GM08714 (cell line): ENCODE measurements at regions not wholly inside any gene's neighbourhood (a gene's known extent, or its start where the extent isn't known, plus 50 kb on each side); places are given as distances from the start of the nearest gene placed in this dataset.

ENCODE experiments used
- H3K4me3 ChIP-seq: fragments of 200-500 bp; sonication (Bioruptor generic); 2 replicates; pipeline ENCODE4 v1.5.1; 2014; ENCODE audit warnings: mild to moderate bottlenecking, low read length, inconsistent platforms
- ZNF274 ChIP-seq: IDR thresholded peaks from 2 replicates; pipeline ENCODE4 v1.6.1; 2012; ENCODE audit warnings: mild to moderate bottlenecking, low read depth, low read length

- H3K4me3 ChIP-seq, result no peak overlapping the region
- no peak for TF ChIP-seq ZNF274
These were observed 1508.9 kb downstream of the BRD1 start for GRCh38 chr22:48318575-48319320.

- no peak for TF ChIP-seq ZNF274
- no peak overlapping the region for H3K4me3 ChIP-seq
These were observed 1509.5 kb downstream of the BRD1 start for GRCh38 chr22:48318173-48318572.

GRCh38 chr22:48316257-48317250 is 1511.1 kb downstream of the BRD1 start:
- no peak overlapping the region for H3K4me3 ChIP-seq
- no peak for TF ChIP-seq ZNF274

DNA sequence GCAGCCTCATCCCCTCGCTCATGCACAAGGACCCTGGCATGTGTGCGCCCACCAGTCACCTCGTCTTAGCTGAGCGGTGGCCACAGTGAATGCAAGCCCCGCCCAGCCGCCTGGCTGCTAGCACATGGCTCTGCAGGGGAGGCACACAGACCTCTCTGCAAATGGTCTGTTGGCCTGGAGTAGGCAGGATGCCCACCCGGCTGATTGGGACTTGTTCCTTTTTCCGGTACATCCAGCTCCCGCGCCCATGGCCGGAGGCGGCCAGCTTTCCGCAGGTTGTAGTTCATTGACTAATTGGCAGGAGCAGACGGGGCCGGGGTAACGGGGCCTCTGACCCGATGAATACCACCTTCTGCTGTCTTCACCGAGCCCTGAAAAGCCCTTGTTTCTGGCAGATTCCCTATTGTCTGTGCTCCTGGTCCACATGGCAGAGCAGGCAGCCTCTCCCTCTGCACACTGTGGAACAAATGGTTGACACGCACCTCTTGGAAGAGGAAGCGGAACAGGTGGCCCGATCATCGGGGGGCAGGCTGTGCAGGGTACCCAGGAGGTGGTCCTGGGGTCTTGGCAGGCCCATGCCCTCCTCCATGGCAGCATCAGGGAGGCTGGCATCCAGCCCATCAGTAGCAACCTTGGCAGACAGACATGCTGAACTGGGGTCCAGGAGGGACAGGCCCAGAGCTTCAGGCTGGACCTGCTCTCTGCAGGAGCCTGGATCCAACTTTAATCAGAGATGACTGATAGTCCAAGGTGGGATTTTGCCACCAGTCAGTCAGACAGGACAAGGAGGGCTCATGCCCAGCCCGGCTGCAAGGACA is 1512.0 kb downstream of the BRD1 start:
- TF ChIP-seq ZNF274, result no peak
- H3K4me3 ChIP-seq, result no peak overlapping the region

DNA sequence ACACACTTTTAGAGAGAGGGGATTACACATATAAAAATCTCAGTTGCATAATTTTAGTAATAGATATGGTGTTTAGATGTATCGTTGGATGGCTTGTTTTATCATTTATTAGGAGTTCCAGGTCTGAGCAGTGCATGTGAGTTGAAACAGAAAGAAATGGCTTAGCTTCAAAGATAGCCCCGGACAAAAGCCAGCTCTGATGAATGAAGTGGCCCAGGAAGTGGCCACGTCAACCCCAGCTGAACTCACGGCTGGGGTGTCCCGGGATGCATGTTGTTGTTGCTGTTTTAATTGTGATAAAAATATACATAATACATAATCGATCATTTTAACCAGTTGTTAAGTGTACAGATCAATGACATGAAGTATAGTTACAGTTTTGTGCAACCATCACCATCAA is 1513.6 kb downstream of the BRD1 start:
- TF ChIP-seq ZNF274, result no peak
- H3K4me3 ChIP-seq, result no peak overlapping the region

DNA sequence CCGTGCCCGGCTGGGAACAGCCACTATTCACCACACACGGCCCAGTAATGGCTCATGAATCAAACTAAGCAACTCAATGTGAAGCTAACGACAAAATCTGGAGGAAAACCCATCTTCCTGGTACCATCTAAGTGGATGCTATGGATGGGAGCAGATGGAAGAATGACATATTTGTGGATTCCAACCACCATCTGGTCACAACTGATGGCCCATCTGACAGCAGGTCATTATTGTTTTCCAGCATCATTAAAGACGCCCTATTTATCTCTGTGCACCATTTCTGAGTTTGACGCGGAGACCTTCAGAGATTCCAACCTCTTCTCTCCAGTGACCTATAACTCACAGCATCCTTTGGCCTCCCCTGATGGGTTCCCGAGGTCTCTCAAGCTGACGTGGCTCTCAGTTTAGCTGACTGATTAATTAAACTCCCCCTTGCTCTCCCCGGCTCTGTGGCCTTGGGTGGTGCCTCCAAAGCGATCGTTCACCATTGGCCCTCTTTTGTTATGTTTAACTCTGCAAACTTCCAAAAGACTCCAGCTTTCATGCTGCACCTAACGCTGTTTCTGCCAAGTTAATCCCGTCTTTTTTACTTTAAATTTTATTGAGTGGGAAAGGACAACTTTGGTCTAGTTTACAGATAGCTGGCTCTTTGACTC is 1514.4 kb downstream of the BRD1 start:
- no peak overlapping the region for H3K4me3 ChIP-seq
- no peak for TF ChIP-seq ZNF274

DNA sequence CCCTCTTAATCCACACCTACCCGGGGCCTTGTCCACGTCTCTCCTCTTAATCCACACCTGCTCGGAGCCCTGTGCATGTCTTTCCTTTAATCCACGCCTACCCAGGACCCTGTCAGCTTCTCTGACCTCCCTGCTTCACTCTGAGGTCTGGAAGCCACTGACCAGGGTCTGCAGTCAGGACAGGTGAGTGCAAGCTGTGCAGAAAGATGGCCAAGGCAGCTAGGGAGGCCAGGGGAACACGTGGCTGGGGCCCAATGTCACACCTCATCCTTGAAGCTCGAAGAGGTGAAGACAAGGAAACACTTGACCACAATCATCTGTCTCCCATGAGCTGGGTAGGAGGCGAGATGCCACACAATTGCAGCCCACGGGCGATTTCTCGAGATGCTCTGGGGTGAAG is 1516.9 kb downstream of the BRD1 start:
- no peak overlapping the region for H3K4me3 ChIP-seq
- TF ChIP-seq ZNF274, result no peak

DNA sequence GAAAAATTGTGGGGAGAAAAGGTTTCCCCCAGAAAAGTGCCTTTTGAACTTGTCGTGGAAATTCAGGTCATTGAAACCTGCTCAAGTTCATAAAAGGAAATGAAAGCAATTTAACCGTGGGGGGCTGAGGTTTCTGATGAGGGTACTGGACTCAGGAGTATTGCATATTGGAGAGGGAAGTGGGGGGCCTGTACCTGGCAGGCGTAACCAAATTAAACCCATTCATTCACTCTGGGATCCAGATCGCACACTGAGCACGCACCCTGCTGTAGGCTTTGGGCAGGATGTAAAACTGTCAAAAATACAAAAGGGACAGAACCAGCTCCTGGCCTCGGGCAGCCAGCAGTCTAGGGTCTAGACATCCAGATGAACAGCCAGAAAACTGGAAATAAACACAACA is 1517.4 kb downstream of the BRD1 start:
- TF ChIP-seq ZNF274, result no peak

DNA sequence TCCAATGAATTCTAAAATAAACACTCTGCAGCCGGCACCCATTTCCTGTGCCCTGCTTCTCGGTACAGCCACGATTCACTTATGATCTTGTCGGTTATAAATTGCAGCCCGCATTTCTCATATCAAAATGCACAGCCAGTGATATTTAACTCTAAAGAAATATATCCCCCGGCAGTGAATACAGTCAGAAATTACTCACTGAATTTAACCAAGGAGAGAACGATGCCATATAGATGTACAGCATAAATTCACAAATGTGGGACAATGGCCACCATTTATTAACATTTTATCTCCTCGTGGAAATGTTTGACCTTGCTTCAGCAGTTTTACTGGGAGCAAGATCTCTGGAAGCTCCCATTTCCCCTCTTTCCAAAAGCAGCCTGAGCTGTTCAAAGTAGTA is 1517.8 kb downstream of the BRD1 start:
- TF ChIP-seq ZNF274, result no peak
- no peak overlapping the region for H3K4me3 ChIP-seq

More for the DNA sequence above, 1517.4 kb downstream of the BRD1 start:
- no peak overlapping the region for H3K4me3 ChIP-seq

GRCh38 chr22:48309115-48309705 is 1518.5 kb downstream of the BRD1 start:
- no peak for TF ChIP-seq ZNF274
- H3K4me3 ChIP-seq, result no peak overlapping the region

- no peak overlapping the region for H3K4me3 ChIP-seq
- no peak for TF ChIP-seq ZNF274
These were observed 1519.7 kb downstream of the BRD1 start for GRCh38 chr22:48307931-48308330.

GRCh38 chr22:48306785-48307510 is 1520.7 kb downstream of the BRD1 start:
- no peak for TF ChIP-seq ZNF274
- H3K4me3 ChIP-seq, result no peak overlapping the region

DNA sequence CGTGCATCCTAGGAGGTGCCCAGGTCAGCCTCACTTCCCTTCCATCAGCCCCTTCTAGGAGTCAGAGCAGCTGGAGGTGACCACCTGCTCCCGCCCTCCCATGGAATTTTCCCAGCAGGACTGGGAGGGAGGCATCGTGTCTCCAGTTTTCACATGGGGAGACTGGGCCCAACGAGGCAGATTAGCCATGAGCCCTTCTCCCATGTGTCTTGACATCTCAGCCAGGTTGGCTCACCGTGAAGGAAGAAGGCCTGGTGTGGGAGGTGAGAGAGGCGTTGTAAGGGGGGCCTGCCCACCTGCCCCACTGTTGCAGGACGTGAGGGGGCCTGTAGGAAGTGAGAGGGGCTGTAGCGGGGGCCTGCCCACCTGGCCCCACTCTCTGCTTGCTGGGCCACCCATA is 1521.4 kb downstream of the BRD1 start:
- TF ChIP-seq ZNF274, result no peak
- no peak overlapping the region for H3K4me3 ChIP-seq
